Trophoblast cell (in vitro differentiated cells and primary cell): ENCODE measurements at regions not wholly inside any gene's neighbourhood (a gene's known extent, or its start where the extent isn't known, plus 50 kb on each side); places are given as distances from the start of the nearest gene placed in this dataset.

ENCODE experiments used
- DNase-seq, 2 donors: peaks; one replicate each; pipeline ENCODE4 v3.0.0-alpha.2; 2016
- H2AFZ ChIP-seq: 2 replicates; pipeline ENCODE4 v1.6.1; 2013; ENCODE audit warnings: low read length, moderate library complexity, mild to moderate bottlenecking; ENCODE audit not compliant: insufficient read depth, poor library complexity
- H2AK5ac ChIP-seq: 2 replicates; pipeline ENCODE4 v1.6.1; 2013; ENCODE audit warnings: mild to moderate bottlenecking, low read length
- H2BK120ac ChIP-seq: 2 replicates; pipeline ENCODE4 v1.6.1; 2013; ENCODE audit warnings: low read length, mild to moderate bottlenecking, moderate library complexity; ENCODE audit not compliant: insufficient read depth, poor library complexity
- H2BK12ac ChIP-seq: 2 replicates; pipeline ENCODE4 v1.6.1; 2013; ENCODE audit warnings: mild to moderate bottlenecking, low read length, moderate library complexity
- H2BK5ac ChIP-seq: 2 replicates; pipeline ENCODE4 v1.6.1; 2013; ENCODE audit warnings: low read length, low read depth, moderate library complexity, mild to moderate bottlenecking; ENCODE audit not compliant: poor library complexity
- H3K14ac ChIP-seq: 2 replicates; pipeline ENCODE4 v1.6.1; 2013; ENCODE audit warnings: mild to moderate bottlenecking, low read length
- H3K18ac ChIP-seq: 2 replicates; pipeline ENCODE4 v1.6.1; 2013; ENCODE audit warnings: mild to moderate bottlenecking, low read length
- H3K23ac ChIP-seq: 2 replicates; pipeline ENCODE4 v1.6.1; 2013; ENCODE audit warnings: low read length
- H3K27ac ChIP-seq: 2 replicates; pipeline ENCODE4 v1.5.1; 2013; ENCODE audit warnings: low read depth, mild to moderate bottlenecking, inconsistent platforms, low read length, moderate library complexity
- H3K27me3 ChIP-seq: 2 replicates; pipeline ENCODE4 v1.6.1; 2013; ENCODE audit warnings: inconsistent platforms, mild to moderate bottlenecking, low read length, moderate library complexity; ENCODE audit not compliant: insufficient read depth
- H3K36me3 ChIP-seq, 2 experiments: 1 replicate in 1 of 2; 2 replicates in 1 of 2; pipeline ENCODE4 v1.6.1; 2013; ENCODE audit warnings: low read length in 2 of 2, mild to moderate bottlenecking in 2 of 2, moderate library complexity in 1 of 2; ENCODE audit not compliant: insufficient read depth in 2 of 2, control insufficient read depth in 1 of 2
- H3K4ac ChIP-seq: 2 replicates; pipeline ENCODE4 v1.6.1; 2013; ENCODE audit warnings: low read depth, mild to moderate bottlenecking, low read length, moderate library complexity
- H3K4me1 ChIP-seq, 2 experiments: 1 replicate in 1 of 2; 2 replicates in 1 of 2; pipeline ENCODE4 v1.6.1; 2013; ENCODE audit warnings: low read length in 2 of 2, mild to moderate bottlenecking in 2 of 2, moderate library complexity in 1 of 2; ENCODE audit not compliant: insufficient read depth in 2 of 2, control insufficient read depth in 1 of 2
- H3K4me2 ChIP-seq: 2 replicates; pipeline ENCODE4 v1.6.1; 2013; ENCODE audit warnings: inconsistent platforms, mild to moderate bottlenecking, low read length, moderate library complexity
- H3K4me3 ChIP-seq: 2 replicates; pipeline ENCODE4 v1.5.1; 2013; ENCODE audit warnings: mild to moderate bottlenecking, low read depth, low read length, inconsistent platforms
- H3K79me1 ChIP-seq: one replicate; pipeline ENCODE4 v1.6.1; 2013; ENCODE audit warnings: low read length
- H3K79me2 ChIP-seq: 2 replicates; pipeline ENCODE4 v1.6.1; 2013; ENCODE audit warnings: low read length, mild to moderate bottlenecking; ENCODE audit not compliant: control insufficient read depth, insufficient read depth, poor library complexity
- H3K9ac ChIP-seq: 2 replicates; pipeline ENCODE4 v1.6.1; 2013; ENCODE audit warnings: mild to moderate bottlenecking, low read length
- H3K9me3 ChIP-seq: 2 replicates; pipeline ENCODE4 v1.6.1; 2013; ENCODE audit warnings: low read depth, mild to moderate bottlenecking, control low read depth, inconsistent platforms, low read length; ENCODE audit not compliant: insufficient read depth
- H4K12ac ChIP-seq: 2 replicates; pipeline ENCODE4 v1.6.1; 2013; ENCODE audit warnings: low read depth, mild to moderate bottlenecking, low read length, moderate library complexity
- H4K8ac ChIP-seq: 2 replicates; pipeline ENCODE4 v1.6.1; 2013; ENCODE audit warnings: low read depth, mild to moderate bottlenecking, low read length, moderate library complexity
- H4K91ac ChIP-seq: one replicate; pipeline ENCODE4 v1.6.1; 2013; ENCODE audit warnings: low read depth, mild to moderate bottlenecking, low read length, moderate library complexity
- WGBS: extraction: QIAGEN DNeasy Blood & Tissue Kit; methylation state at CpG from one replicate; pipeline ENCODE4 v1.1.7; 2013; ENCODE audit warnings: missing lambda C conversion rate; ENCODE audit not compliant: insufficient read length, insufficient coverage; ENCODE audit errors: extremely low coverage; 5-methylcytosine and 5-hydroxymethylcytosine counted together

- WGBS, result no CpG with 5 or more reads among the region's 2 CpGs
- Histone ChIP-seq H3K36me3 (no peaks in the 10 kb centered on the region), H2AFZ (no peak overlapping the region), H3K18ac (no peak overlapping the region), H3K79me1 (peaks cover 2% of the 10 kb centered on the region), H3K4ac (no peak overlapping the region), H2AK5ac (no peak overlapping the region), H3K27me3 (no peaks in the 10 kb centered on the region), H3K9me3 (no peaks in the 10 kb centered on the region), H3K9ac (no peak overlapping the region), H3K27ac (no peak overlapping the region), H3K4me3 (no peak overlapping the region), H2BK120ac (no peak overlapping the region), H3K23ac (no peak overlapping the region), H3K14ac (no peak overlapping the region), H3K79me2 (no peaks in the 10 kb centered on the region), H2BK5ac (no peak overlapping the region), H3K4me1 (peaks cover 5 to 16% of the 10 kb centered on the region in 2 experiments), H3K4me2 (no peak overlapping the region), H2BK12ac (no peak overlapping the region), H4K91ac (no peak overlapping the region), H4K8ac (no peak overlapping the region), H4K12ac (no peak overlapping the region)
- DNase-seq, result no peak
Measured at GRCh38 chrX:39810901-39811300, 286.9 kb downstream of the BCOR start.

GRCh38 chrX:39811376-39811775, 286.4 kb downstream of the BCOR start:
- Histone ChIP-seq H3K27ac (no peak overlapping the region), H3K79me1 (peaks cover 2% of the 10 kb centered on the region), H2AK5ac (no peak overlapping the region), H3K27me3 (no peaks in the 10 kb centered on the region), H2BK120ac (no peak overlapping the region), H3K9ac (no peak overlapping the region), H3K23ac (no peak overlapping the region), H4K8ac (no peak overlapping the region), H3K4ac (no peak overlapping the region), H3K4me1 (peaks cover 5 to 16% of the 10 kb centered on the region in 2 experiments), H2BK12ac (no peak overlapping the region), H3K4me2 (no peak overlapping the region), H3K79me2 (no peaks in the 10 kb centered on the region), H2BK5ac (no peak overlapping the region), H3K18ac (no peak overlapping the region), H3K36me3 (no peaks in the 10 kb centered on the region), H3K9me3 (no peaks in the 10 kb centered on the region), H4K91ac (no peak overlapping the region), H4K12ac (no peak overlapping the region), H3K4me3 (no peak overlapping the region), H3K14ac (no peak overlapping the region), H2AFZ (no peak overlapping the region)
- no CpG with 5 or more reads among the region's 8 CpGs for WGBS
- DNase-seq, result no peak

- Histone ChIP-seq H3K9ac (no peak overlapping the region), H3K4me2 (no peak overlapping the region), H3K14ac (no peak overlapping the region), H3K27me3 (no peaks in the 10 kb centered on the region), H4K8ac (no peak overlapping the region), H2AFZ (no peak overlapping the region), H4K91ac (no peak overlapping the region), H3K9me3 (no peaks in the 10 kb centered on the region), H3K36me3 (no peaks in the 10 kb centered on the region), H3K4ac (no peak overlapping the region), H2BK12ac (no peak overlapping the region), H2BK120ac (no peak overlapping the region), H3K18ac (no peak overlapping the region), H2BK5ac (no peak overlapping the region), H3K23ac (no peak overlapping the region), H3K79me2 (no peaks in the 10 kb centered on the region), H3K27ac (no peak overlapping the region), H2AK5ac (no peak overlapping the region), H4K12ac (no peak overlapping the region), H3K4me3 (no peak overlapping the region), H3K4me1 (peaks cover 9 to 13% of the 10 kb centered on the region in 2 experiments), H3K79me1 (no peaks in the 10 kb centered on the region)
- WGBS, result no CpG with 5 or more reads among the region's 17 CpGs
- DNase-seq, result no peak
Measured at GRCh38 chrX:39813631-39814277, 284.0 kb downstream of the BCOR start.

GRCh38 chrX:39814391-39814790, 283.4 kb downstream of the BCOR start:
- Histone ChIP-seq H3K27me3 (no peaks in the 10 kb centered on the region), H3K9me3 (no peaks in the 10 kb centered on the region), H3K18ac (no peak overlapping the region), H2AK5ac (no peak overlapping the region), H3K4ac (no peak overlapping the region), H2AFZ (no peak overlapping the region), H3K79me2 (no peaks in the 10 kb centered on the region), H4K8ac (no peak overlapping the region), H3K9ac (no peak overlapping the region), H3K4me3 (no peak overlapping the region), H3K23ac (no peak overlapping the region), H4K91ac (no peak overlapping the region), H3K4me1 (peaks cover 4 to 8% of the 10 kb centered on the region in 2 experiments), H2BK5ac (no peak overlapping the region), H3K14ac (no peak overlapping the region), H3K4me2 (no peak overlapping the region), H2BK120ac (no peak overlapping the region), H4K12ac (no peak overlapping the region), H3K27ac (no peak overlapping the region), H2BK12ac (no peak overlapping the region), H3K79me1 (no peaks in the 10 kb centered on the region), H3K36me3 (no peaks in the 10 kb centered on the region)
- no CpG with 5 or more reads among the region's 4 CpGs for WGBS
- DNase-seq, result no peak
